ENCODE measurements at regions not wholly inside any gene's neighbourhood (a gene's known extent, or its start where the extent isn't known, plus 50 kb on each side); places are given as distances from the start of the nearest gene placed in this dataset.
"Not testable (repeated sequence)": the region's sequence is repeated elsewhere in the genome, so short reads cannot be mapped to it uniquely, and the experiment has no call there.

DNA sequence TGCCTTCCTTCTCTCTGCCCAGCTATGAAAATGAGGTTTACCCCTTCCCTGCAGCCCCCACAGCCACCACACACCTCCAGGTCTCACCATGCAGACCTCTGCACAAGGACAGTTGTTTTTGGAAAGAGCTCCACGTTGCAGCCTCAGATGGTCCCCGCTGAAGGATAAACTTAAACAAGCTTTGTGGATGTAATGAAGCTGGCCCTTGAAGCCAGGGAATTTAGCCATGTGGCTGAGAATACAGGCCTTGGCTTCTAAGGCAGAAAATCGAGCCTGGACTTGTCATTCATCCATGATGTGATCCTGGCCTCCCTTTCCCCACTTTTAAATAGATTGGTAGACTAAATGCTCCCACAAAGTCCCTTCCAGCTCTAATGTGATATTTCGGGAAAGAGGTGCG is 79.4 kb downstream of the TBX3 start:
- Histone ChIP-seq H3K9ac (ENCODE audit: insufficient read depth, low read length) (no peak overlapping the region), H3K9me3 (ENCODE audit: control insufficient read depth, insufficient read depth, low read depth, low read length) (no peaks in the 10 kb centered on the region), H3K4me3 (replicated peaks in 1 of 4; ENCODE audit: control extremely low read depth in 1 of 4, insufficient read depth in 1 of 4, low read depth in 3 of 4, low read length in 4 of 4) (no peak overlapping the region), H3K27me3 (ENCODE audit: control insufficient read depth, insufficient read depth, low read length) (no peaks in the 10 kb centered on the region), H4K20me1 (ENCODE audit: control insufficient read depth, extremely low read depth, insufficient read depth, low read length) (no peaks in the 10 kb centered on the region), H3K27ac (ENCODE audit: insufficient read depth, low read length) (no peak overlapping the region), H3K4me1 (ENCODE audit: control insufficient read depth, extremely low read depth, insufficient read depth, low read length) (no peaks in the 10 kb centered on the region), H2AFZ (ENCODE audit: low read length) (no peak overlapping the region), H3K36me3 (ENCODE audit: control insufficient read depth, insufficient read depth, low read length) (no peaks in the 10 kb centered on the region), H3K4me2 (ENCODE audit: extremely low read depth, insufficient read depth, low read length) (no peak overlapping the region), H3K79me2 (ENCODE audit: control insufficient read depth, insufficient read depth, low read length) (no peaks in the 10 kb centered on the region)
- DNase-seq (ENCODE audit: low read depth in 2 of 2), result peak in 1 of 2 donors; percentile 35
- TF ChIP-seq EZH2 (IDR thresholded peaks at IDR 0.05; ENCODE audit: low read length, missing control alignments), result no peak
- TF ChIP-seq, protein P1, sequence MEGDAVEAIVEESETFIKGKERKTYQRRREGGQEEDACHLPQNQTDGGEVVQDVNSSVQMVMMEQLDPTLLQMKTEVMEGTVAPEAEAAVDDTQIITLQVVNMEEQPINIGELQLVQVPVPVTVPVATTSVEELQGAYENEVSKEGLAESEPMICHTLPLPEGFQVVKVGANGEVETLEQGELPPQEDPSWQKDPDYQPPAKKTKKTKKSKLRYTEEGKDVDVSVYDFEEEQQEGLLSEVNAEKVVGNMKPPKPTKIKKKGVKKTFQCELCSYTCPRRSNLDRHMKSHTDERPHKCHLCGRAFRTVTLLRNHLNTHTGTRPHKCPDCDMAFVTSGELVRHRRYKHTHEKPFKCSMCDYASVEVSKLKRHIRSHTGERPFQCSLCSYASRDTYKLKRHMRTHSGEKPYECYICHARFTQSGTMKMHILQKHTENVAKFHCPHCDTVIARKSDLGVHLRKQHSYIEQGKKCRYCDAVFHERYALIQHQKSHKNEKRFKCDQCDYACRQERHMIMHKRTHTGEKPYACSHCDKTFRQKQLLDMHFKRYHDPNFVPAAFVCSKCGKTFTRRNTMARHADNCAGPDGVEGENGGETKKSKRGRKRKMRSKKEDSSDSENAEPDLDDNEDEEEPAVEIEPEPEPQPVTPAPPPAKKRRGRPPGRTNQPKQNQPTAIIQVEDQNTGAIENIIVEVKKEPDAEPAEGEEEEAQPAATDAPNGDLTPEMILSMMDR (conservative IDR thresholded peaks at IDR 0.05 in 1 of 2, IDR thresholded peaks at IDR 0.05 in 1 of 2; ENCODE audit: low read depth in 1 of 2, low read length in 2 of 2), result no peak

DNA sequence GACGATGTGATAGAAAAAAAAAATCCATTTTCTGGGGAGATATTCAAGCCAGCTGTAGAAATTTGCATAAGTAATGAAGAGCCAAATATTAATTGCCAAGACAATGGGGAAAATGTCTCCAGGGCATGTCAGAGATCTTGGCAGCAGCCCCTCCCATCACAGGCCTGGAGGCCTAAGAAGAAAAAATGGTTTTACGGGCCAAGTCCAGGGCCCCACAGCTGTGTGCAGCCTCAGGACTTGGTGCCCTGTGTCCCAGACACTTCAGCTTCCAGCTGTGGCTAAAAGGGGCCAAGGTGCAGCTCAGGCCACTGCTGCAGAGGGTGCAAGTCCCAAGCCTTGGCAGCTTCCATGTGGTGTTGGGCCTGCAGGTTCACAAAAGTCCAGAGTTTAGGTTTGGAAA is 83.4 kb downstream of the TBX3 start:
- H3K9me3 ChIP-seq (ENCODE audit: control insufficient read depth, insufficient read depth, low read depth, low read length), result not testable (repeated sequence)

DNA sequence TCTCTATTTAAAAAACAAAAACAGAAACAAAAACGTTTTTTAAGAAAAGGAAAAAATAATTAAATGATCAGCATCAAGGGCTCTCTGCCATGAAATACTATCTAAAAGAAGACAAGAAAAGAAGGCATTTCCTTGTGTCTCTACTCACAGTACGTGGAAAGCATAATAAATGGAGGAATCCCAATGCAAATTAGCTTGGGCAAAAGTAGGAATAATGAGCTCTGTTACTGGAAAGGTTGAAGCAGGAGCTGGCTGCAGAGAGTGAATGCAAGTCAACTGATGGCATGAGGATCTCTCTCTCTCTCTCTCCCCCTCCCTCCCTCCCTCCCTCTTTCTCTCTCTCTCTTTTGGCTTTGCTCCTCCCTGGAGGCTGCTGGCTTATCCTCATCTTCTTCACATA is 85.9 kb downstream of the TBX3 start:
- no peak for DNase-seq (ENCODE audit: low read depth in 2 of 2)
- H2AFZ ChIP-seq (ENCODE audit: low read length), result no peak overlapping the region

More for the DNA sequence above, 83.4 kb downstream of the TBX3 start:
- H3K79me2 ChIP-seq (ENCODE audit: control insufficient read depth, insufficient read depth, low read length); H3K4me2 ChIP-seq (ENCODE audit: extremely low read depth, insufficient read depth, low read length); H2AFZ ChIP-seq (ENCODE audit: low read length); H3K4me3 ChIP-seq (replicated peaks in 1 of 4; ENCODE audit: control extremely low read depth in 1 of 4, insufficient read depth in 1 of 4, low read depth in 3 of 4, low read length in 4 of 4); H3K27me3 ChIP-seq (ENCODE audit: control insufficient read depth, insufficient read depth, low read length); H4K20me1 ChIP-seq (ENCODE audit: control insufficient read depth, extremely low read depth, insufficient read depth, low read length); DNase-seq (ENCODE audit: low read depth in 2 of 2); H3K27ac ChIP-seq (ENCODE audit: insufficient read depth, low read length); H3K36me3 ChIP-seq (ENCODE audit: control insufficient read depth, insufficient read depth, low read length); H3K9ac ChIP-seq (ENCODE audit: insufficient read depth, low read length); H3K4me1 ChIP-seq (ENCODE audit: control insufficient read depth, extremely low read depth, insufficient read depth, low read length): not testable (repeated sequence)

More for the DNA sequence above, 85.9 kb downstream of the TBX3 start:
- Histone ChIP-seq H3K4me2 (ENCODE audit: extremely low read depth, insufficient read depth, low read length) (no peak overlapping the region), H3K79me2 (ENCODE audit: control insufficient read depth, insufficient read depth, low read length) (no peaks in the 10 kb centered on the region), H3K36me3 (ENCODE audit: control insufficient read depth, insufficient read depth, low read length) (no peaks in the 10 kb centered on the region), H3K4me1 (ENCODE audit: control insufficient read depth, extremely low read depth, insufficient read depth, low read length) (no peaks in the 10 kb centered on the region), H3K27ac (ENCODE audit: insufficient read depth, low read length) (no peak overlapping the region), H4K20me1 (ENCODE audit: control insufficient read depth, extremely low read depth, insufficient read depth, low read length) (no peaks in the 10 kb centered on the region), H3K4me3 (replicated peaks in 1 of 4; ENCODE audit: control extremely low read depth in 1 of 4, insufficient read depth in 1 of 4, low read depth in 3 of 4, low read length in 4 of 4) (no peak overlapping the region), H3K9me3 (ENCODE audit: control insufficient read depth, insufficient read depth, low read depth, low read length) (no peaks in the 10 kb centered on the region), H3K9ac (ENCODE audit: insufficient read depth, low read length) (no peak overlapping the region), H3K27me3 (ENCODE audit: control insufficient read depth, insufficient read depth, low read length) (no peaks in the 10 kb centered on the region)
- no peak for TF ChIP-seq EZH2 (IDR thresholded peaks at IDR 0.05; ENCODE audit: low read length, missing control alignments)
- TF ChIP-seq, protein P1 (conservative IDR thresholded peaks at IDR 0.05 in 1 of 2, IDR thresholded peaks at IDR 0.05 in 1 of 2; ENCODE audit: low read depth in 1 of 2, low read length in 2 of 2), result no peak

Data from fibroblast of lung (primary cell).